ENCODE measurements at regions not wholly inside any gene's neighbourhood (a gene's known extent, or its start where the extent isn't known, plus 50 kb on each side); places are given as distances from the start of the nearest gene placed in this dataset.

- TF ChIP-seq, protein P1, sequence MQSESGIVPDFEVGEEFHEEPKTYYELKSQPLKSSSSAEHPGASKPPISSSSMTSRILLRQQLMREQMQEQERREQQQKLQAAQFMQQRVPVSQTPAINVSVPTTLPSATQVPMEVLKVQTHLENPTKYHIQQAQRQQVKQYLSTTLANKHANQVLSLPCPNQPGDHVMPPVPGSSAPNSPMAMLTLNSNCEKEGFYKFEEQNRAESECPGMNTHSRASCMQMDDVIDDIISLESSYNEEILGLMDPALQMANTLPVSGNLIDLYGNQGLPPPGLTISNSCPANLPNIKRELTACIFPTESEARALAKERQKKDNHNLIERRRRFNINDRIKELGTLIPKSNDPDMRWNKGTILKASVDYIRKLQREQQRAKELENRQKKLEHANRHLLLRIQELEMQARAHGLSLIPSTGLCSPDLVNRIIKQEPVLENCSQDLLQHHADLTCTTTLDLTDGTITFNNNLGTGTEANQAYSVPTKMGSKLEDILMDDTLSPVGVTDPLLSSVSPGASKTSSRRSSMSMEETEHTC (IDR thresholded peaks at IDR 0.05): peak; percentile 95
- TF ChIP-seq ZC3H11A (IDR thresholded peaks at IDR 0.05; ENCODE audit: low read depth, low read length) (no peak), HINFP (tag; conservative IDR thresholded peaks at IDR 0.05; ENCODE audit: low read depth) (peak; percentile 46; the same call in 1 of the 2 replicates), SRSF7 (optimal IDR thresholded peaks at IDR 0.05; ENCODE audit: low read depth, low read length) (no peak), GABPA (tag; conservative IDR thresholded peaks at IDR 0.05; ENCODE audit: low read depth) (no peak), ERF (CRISPR knock-in tag; IDR thresholded peaks at IDR 0.05) (no peak), RNF2 (IDR thresholded peaks at IDR 0.05) (no peak; the same call in 1 of the 2 replicates), ZNF511 (CRISPR knock-in tag; IDR thresholded peaks at IDR 0.05) (no peak), ZNF75A (CRISPR knock-in tag; IDR thresholded peaks at IDR 0.05) (0 out of 2 replicates have a peak, but pooled peaks have one; percentile 60), SRSF1 (IDR thresholded peaks at IDR 0.05; ENCODE audit: low read depth, low read length) (no peak), ZNF431 (CRISPR knock-in tag; IDR thresholded peaks at IDR 0.05) (no peak), PURB (CRISPR knock-in tag; IDR thresholded peaks at IDR 0.05; ENCODE audit: low read depth) (no peak), MED1 (CRISPR knock-in tag; IDR thresholded peaks at IDR 0.05; ENCODE audit: borderline replicate concordance) (no peak), CC2D1A (IDR thresholded peaks at IDR 0.05) (peak; percentile 48; the same call in 1 of the 2 replicates), SMAD4 (CRISPR knock-in tag; conservative IDR thresholded peaks at IDR 0.05) (peak; percentile 17; the same call in 1 of the 2 replicates), ZNF398 (CRISPR knock-in tag; IDR thresholded peaks at IDR 0.05) (no peak), BRF1 (IDR thresholded peaks at IDR 0.05; ENCODE audit: borderline replicate concordance, extremely low read depth, insufficient read length) (no peak), SMARCE1 (IDR thresholded peaks at IDR 0.05) (peak; percentile 71), MAX (CRISPR knock-in tag; IDR thresholded peaks at IDR 0.05) (no peak), ZNF395 (CRISPR knock-in tag; IDR thresholded peaks at IDR 0.05) (peak; percentile 85; the same call in 1 of the 2 replicates)
- TF ChIP-seq, protein P2, sequence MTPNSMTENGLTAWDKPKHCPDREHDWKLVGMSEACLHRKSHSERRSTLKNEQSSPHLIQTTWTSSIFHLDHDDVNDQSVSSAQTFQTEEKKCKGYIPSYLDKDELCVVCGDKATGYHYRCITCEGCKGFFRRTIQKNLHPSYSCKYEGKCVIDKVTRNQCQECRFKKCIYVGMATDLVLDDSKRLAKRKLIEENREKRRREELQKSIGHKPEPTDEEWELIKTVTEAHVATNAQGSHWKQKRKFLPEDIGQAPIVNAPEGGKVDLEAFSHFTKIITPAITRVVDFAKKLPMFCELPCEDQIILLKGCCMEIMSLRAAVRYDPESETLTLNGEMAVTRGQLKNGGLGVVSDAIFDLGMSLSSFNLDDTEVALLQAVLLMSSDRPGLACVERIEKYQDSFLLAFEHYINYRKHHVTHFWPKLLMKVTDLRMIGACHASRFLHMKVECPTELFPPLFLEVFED (CRISPR knock-in tag; conservative IDR thresholded peaks at IDR 0.05): 0 out of 2 replicates have a peak, but pooled peaks have one; percentile 13
Observed at GRCh38 chr5:173782671-173783101, 105.5 kb upstream of the CPEB4 start (continued).

Data from K562 (cell line).